ENCODE measurements at regions not wholly inside any gene's neighbourhood (a gene's known extent, or its start where the extent isn't known, plus 50 kb on each side); places are given as distances from the start of the nearest gene placed in this dataset.

GRCh38 chr3:104731074-104731473, 635.6 kb upstream of the ALCAM start:
- DNase-seq = no peak

- no peak for DNase-seq
Observed at GRCh38 chr3:104734627-104735026, 632.1 kb upstream of the ALCAM start.

DNA sequence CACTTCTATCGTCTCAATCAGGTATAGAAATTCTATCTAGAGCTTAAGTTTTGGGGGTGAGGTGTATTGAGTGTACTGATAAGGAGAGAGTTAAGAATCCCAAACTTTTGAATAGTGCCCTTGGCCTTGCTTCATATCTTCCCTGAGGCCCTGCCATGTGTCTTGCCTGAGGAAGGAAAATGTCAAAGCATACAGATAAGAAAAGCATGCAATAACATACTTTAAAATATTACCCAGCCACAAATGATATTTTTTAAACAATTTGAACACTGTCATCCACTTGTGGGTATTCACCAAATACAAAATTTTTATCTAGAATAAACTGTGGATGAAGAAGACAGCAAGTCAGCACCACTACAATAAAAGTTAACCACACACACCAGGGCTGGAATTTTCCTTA, 631.0 kb upstream of the ALCAM start:
- no peak for DNase-seq

- no peak for DNase-seq
Observed at GRCh38 chr3:104738271-104738670, 628.4 kb upstream of the ALCAM start.

DNA sequence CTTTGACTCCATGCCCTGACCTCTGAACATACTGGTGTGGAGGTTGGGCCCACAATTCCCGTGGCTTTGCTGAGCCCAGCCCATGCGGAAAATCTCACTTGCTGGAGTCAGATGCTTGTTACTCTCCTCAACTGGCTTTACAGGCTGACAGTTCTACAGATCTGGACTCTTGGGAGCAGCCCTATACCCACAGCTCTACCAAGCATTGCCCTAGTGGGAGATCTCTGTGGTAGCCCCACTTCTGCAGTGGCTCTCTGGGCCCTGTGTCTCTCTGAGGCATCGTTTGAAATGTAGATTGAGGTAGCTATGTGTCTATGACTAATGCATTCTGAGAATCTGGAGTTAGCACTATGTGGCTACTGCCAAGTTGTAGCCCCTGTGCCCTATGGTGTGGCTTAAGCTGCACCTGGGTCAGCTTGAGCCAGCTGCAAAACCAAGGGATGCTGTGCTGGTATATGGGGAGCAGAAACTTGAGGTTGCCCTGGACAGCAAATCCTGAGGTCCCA, 625.8 kb upstream of the ALCAM start:
- no peak for DNase-seq

DNA sequence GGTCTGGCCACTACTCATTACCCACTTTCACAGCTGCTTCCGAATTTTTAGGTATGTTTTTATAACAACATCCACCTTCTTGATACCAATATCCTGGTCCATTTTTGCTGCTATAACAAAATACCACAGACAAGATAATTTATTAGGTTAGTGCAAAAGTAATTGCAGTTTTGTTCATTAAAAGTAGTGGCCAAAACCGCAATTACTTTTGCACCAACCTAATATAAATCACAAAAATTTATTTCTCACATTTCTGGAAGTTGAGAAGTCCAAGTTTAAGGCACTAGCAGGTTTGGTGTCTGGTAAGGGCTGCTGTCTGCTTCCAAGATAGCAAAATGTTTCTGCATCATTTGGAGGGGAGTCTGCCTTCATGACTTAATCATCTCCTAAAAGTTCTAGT, 624.7 kb upstream of the ALCAM start:
- DNase-seq = no peak

GRCh38 chr3:104745313-104745712, 621.4 kb upstream of the ALCAM start:
- DNase-seq = no peak

GRCh38 chr3:104746056-104746455, 620.7 kb upstream of the ALCAM start:
- DNase-seq = no peak

DNA sequence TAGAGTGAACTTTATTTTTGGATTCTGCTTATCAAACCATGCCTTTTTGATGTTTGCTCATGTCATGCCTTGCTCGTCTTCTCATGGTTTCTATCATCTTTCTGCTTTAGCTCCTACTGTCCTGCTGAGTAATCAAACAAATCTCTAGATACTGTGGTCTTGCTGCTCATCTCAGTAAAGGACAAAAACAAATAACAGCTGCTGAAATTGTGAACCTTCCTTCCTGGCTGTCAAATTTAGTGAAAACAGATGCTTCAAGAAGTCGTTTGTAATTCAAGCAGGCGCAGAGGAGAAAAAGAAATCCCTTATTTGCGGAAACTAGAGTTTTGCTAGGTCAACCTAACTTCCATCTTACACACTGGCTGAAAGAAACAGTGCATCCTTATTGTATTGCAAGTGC, 616.1 kb upstream of the ALCAM start:
- DNase-seq = no peak

DNA sequence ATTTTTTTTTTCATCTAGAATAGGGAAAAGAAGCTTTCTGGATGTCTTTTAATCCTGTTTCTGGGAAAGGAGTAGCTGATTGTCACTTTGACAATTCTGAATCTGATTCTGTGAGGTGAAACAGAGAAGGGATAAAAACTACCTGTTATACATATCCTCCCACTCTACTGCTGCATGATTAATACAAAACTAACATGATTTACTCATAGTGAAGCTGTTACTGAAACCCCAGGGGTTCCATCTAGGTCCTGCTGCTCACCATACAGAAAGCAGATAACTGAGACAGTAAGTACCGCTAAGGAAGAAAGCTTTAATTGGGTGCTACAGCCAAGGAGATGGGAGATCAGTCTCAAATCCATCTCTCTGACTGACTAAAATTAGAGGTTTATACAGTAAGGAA, 610.9 kb upstream of the ALCAM start:
- DNase-seq = no peak

GRCh38 chr3:104763007-104763406, 603.7 kb upstream of the ALCAM start:
- DNase-seq = no peak

DNA sequence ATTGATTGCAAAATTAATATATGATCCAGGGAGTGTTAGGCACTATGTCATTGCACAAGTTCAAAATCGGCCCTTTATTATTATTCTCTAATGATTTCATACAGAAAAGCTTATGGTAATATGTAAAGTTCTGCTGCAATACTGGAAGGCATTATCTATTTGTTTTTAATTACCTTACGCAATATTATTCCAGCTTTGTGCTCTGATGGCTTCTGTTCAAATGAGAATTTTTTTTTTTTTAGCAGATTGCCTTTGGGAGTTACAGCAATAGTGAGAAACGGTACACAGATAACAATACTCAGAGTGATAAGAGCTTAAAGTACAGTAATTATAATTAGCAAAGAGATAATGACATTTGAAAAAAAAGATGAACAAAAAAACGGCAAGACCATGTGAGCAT, 602.2 kb upstream of the ALCAM start:
- DNase-seq = no peak

DNA sequence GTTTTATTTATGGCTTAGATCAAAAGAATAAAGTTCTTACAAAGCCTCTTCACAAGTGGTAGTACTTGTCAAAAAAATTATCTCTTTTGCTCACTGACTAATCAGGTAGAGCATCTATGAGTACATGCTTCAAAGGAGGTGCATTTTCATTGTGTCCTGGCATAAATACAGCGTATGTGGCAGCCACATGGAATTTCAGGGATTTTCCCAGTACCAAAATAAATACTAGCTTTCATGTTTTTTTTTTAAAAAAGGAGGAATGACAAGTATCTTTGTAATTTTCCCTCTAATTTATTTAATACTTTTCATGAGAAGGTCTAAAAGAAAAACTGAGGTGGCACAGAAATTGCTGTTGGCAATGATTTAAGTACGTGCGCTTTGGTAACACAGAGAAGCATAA, 597.8 kb upstream of the ALCAM start:
- DNase-seq = no peak

GRCh38 chr3:104779324-104779723, 587.4 kb upstream of the ALCAM start:
- DNase-seq = no peak

DNA sequence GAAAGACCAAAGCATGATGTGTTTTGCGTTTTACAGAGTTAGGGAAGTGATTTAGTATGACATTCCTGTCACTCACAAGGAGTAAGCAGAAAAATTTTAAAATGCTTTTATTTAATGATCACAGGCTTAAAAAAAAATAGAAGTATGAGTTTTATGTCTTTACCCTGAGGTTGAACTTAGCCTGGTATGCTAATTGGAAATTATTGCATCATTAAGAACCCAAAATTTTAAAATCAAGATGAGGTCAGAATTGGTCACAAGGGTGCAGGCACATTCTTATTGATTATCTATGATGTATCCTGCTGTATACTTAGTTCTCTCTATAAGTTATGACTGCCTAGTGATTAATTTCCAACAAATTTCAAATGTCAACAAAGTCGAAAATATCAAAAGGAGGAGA, 585.6 kb upstream of the ALCAM start:
- DNase-seq = no peak

DNA sequence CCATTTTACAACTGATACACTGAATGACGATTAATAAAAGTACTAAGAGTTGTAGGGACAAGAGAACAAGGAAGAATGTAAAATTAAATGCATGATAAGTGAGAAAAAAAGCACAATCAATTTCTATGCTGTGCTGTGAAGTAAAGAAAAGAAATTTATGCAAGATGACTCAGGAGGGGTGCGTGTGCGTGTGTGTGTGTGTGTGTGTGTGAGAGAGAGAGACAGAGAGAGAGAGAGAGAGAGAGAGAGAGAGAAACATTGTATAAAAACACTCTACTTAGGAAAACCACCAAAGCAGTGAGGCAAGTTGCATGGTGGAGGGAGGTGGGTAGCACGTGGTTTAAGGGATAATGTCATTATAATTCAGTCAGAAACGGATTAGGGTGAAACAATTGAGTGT, 580.8 kb upstream of the ALCAM start:
- no peak for DNase-seq

DNA sequence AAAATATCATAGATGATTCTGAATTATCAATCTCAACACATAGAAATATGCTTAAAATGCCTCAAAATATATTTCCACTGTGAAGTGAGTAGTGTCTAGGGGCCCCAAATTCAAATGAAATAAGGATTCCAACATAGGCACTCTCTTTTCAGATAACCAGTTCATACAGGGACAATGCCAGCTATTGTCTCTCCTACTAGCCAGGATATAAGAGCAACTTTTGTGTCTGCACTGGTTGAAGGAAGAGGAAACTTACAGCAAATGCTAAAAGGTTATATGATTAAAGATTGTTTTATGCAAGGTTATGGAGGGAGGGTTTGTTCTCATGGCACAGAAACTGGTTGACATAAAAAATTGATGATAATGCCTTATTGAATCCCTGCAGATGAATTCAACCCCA, 579.4 kb upstream of the ALCAM start:
- DNase-seq = no peak

- no peak for DNase-seq
Observed at GRCh38 chr3:104788807-104789206, 577.9 kb upstream of the ALCAM start.

GRCh38 chr3:104791331-104791730, 575.4 kb upstream of the ALCAM start:
- DNase-seq = no peak

- DNase-seq = no peak
Observed at GRCh38 chr3:104796556-104796955, 570.2 kb upstream of the ALCAM start.

GRCh38 chr3:104805042-104805441, 561.7 kb upstream of the ALCAM start:
- DNase-seq = no peak

DNA sequence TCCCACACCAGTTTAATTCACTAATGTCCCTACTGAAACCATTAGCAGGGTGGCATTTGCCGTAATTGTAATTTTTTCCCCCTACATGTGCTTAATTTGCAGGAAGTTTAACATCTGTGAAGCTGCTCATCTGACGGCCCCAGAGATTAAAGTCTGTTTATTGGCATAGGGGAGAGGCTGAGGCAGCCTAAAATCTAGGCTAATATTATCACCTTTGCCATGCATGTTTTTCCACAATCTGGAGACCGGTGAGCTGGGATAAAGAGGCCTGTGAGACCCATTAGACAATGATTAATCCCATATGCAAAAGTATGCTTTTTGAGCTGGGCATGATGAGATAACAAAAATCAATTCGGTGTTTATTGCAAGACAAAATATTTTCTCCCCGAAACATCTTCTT, 561.2 kb upstream of the ALCAM start:
- DNase-seq = no peak

- DNase-seq = no peak
Observed at GRCh38 chr3:104810896-104811295, 555.8 kb upstream of the ALCAM start.

DNA sequence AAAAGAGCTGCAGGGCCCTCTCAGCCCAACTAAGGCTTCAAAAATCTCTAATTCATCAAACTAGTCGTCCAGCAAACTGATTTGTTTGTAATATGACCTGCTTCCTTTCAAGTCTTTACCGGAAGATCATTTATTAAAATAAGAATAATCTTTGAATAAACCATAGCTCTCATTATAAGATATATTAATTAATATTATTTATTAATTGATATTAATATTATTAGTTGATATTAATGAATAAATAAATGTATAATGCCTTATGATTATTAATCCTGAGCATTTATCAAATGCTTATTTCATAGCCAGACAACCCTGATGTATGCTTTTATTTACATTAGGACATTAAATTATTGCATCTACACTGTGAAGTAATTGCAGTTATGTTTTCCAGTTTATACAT, 550.7 kb upstream of the ALCAM start:
- no peak for DNase-seq

DNA sequence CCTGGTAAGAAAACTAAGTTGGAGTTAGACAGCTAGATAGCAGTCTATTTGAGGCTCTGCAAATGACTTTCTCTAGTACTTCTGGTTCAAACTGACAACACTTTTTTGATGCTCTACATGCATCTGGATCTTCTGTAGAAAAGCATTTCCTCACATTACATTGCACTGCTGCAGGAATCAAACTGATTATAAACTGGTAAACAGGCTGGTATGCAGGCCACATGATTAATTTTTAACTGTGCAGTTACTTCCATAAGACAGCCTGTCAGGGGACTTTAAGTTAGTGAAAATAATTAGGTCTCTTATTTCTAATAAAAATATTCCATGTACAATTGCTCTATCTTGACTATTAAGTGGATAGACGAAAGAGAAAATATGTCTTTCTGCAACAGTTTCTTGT, 550.0 kb upstream of the ALCAM start:
- DNase-seq = no peak

DNA sequence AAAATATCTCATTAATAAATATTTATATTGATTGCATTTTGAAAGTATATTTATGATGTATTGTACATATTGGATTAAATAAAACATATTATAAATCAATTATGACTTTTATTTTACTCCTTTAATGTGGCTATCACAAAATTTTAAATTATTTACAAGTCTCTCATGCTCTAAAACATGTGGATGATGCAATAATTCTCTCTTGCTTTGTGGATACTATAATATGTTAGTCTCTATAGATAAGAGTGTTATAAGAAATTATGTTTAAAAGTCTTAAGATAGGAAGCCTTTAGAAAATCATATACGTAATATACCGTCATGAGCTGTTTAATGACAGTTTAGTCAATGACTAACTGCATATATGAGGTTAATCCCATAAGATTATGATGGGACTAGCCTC, 547.4 kb upstream of the ALCAM start:
- DNase-seq = no peak

Data from CD4-positive, alpha-beta T cell treated with Interleukin-17A for 1 hour (primary cell).